ENCODE measurements at regions not wholly inside any gene's neighbourhood (a gene's known extent, or its start where the extent isn't known, plus 50 kb on each side); places are given as distances from the start of the nearest gene placed in this dataset.

GRCh38 chr22:49406047-49406650, 421.5 kb downstream of the BRD1 start:
- Histone ChIP-seq H3K36me3 (ENCODE audit: control insufficient read depth in 1 of 2, insufficient read depth in 2 of 2, low read length in 2 of 2) (no peaks in the 10 kb centered on the region), H4K20me1 (ENCODE audit: insufficient read depth) (no peaks in the 10 kb centered on the region), H3K9me2 (ENCODE audit: insufficient read depth) (no peaks in the 10 kb centered on the region), H3K27me3 (ENCODE audit: insufficient read depth, low read length) (peaks cover 34% of the 10 kb centered on the region), H3K27ac (ENCODE audit: low read depth, low read length) (no peak overlapping the region), H3K4me1 (ENCODE audit: control insufficient read depth in 1 of 2, insufficient read depth in 2 of 2, low read length in 2 of 2) (no peaks in the 10 kb centered on the region), H3K9me3 (ENCODE audit: control insufficient read depth in 1 of 2, insufficient read depth in 1 of 2, low read depth in 1 of 2, low read length in 2 of 2) (no peaks in the 10 kb centered on the region), H3K9ac (ENCODE audit: low read length) (no peak overlapping the region), H2AFZ (ENCODE audit: low read depth, low read length, poor library complexity, severe bottlenecking) (no peak overlapping the region), H3K79me2 (ENCODE audit: insufficient read depth, low read length) (no peaks in the 10 kb centered on the region), H3K4me2 (ENCODE audit: low read length) (no peak overlapping the region), H3K4me3 (replicated peaks in 1 of 2; ENCODE audit: low read depth in 1 of 2, low read length in 2 of 2) (no peak overlapping the region)
- DNase-seq (ENCODE audit: low read depth, low spot score) (no peak), ATAC-seq (no peak)
- TF ChIP-seq RAD21 (IDR thresholded peaks at IDR 0.05; ENCODE audit: low read depth), result no peak
- no peak for TF ChIP-seq REST (IDR thresholded peaks at IDR 0.05; ENCODE audit: low read depth)
- no peak for TF ChIP-seq EZH2 (IDR thresholded peaks at IDR 0.05)
- no peak for TF ChIP-seq POLR2AphosphoS5 (IDR thresholded peaks at IDR 0.05; ENCODE audit: low read depth, low read length)
- no peak for TF ChIP-seq ZNF274 (IDR thresholded peaks at IDR 0.05; ENCODE audit: low read depth, low read length)
- TF ChIP-seq SRF (IDR thresholded peaks at IDR 0.05; ENCODE audit: low read depth), result no peak
- no peak for TF ChIP-seq CEBPB (IDR thresholded peaks at IDR 0.05; ENCODE audit: low read depth)
- no peak for TF ChIP-seq CBX3 (IDR thresholded peaks at IDR 0.05; ENCODE audit: low read depth)
- no peak for TF ChIP-seq TCF7L2 (IDR thresholded peaks at IDR 0.05; ENCODE audit: borderline replicate concordance, extremely low read depth, insufficient read depth, insufficient read length)
- no peak for TF ChIP-seq CTCF (IDR thresholded peaks at IDR 0.05 in 2 of 3, conservative IDR thresholded peaks at IDR 0.05 in 1 of 3; ENCODE audit: borderline replicate concordance in 1 of 3, insufficient read depth in 1 of 3, low read depth in 2 of 3, low read length in 2 of 3)
- TF ChIP-seq ELF1 (IDR thresholded peaks at IDR 0.05; ENCODE audit: borderline replicate concordance, low read depth), result no peak
- no peak for TF ChIP-seq YY1 (IDR thresholded peaks at IDR 0.05; ENCODE audit: extremely low read depth, insufficient replicate concordance, low read depth, low read length)
- TF ChIP-seq ZFX (IDR thresholded peaks at IDR 0.05), result no peak
- no peak for TF ChIP-seq ATF3 (IDR thresholded peaks at IDR 0.05)
- TF ChIP-seq JUND (IDR thresholded peaks at IDR 0.05), result no peak
- ChIA-PET POLR2A (no interaction called here), RAD21 (ENCODE audit: low non-redundant PET in 1 of 2, low total read pairs in 2 of 2, uncharacterized antibody in 2 of 2, unreplicated experiment in 2 of 2) (interaction anchor here in 1 of 2 experiments (1.0 kb wide), 1 partner anchor 319 kb away, joined by 3 read pairs; no protein-coding TSS in a partner anchor), CTCF (no interaction called here)
- intact Hi-C loops (cut with micrococcal nuclease), result no loop called here
- BruUV-seq (replicated peaks), result no TSS peak
